ENCODE measurements at regions not wholly inside any gene's neighbourhood (a gene's known extent, or its start where the extent isn't known, plus 50 kb on each side); places are given as distances from the start of the nearest gene placed in this dataset.

- Histone ChIP-seq H3K36me3 (ENCODE audit: insufficient read depth, low read length, poor library complexity, severe bottlenecking) (no peaks in the 10 kb centered on the region), H3K4me1 (ENCODE audit: insufficient read depth, low read length, poor library complexity, severe bottlenecking) (no peaks in the 10 kb centered on the region), H3K9me3 (ENCODE audit: low read depth, low read length, poor library complexity, severe bottlenecking) (peaks cover 16% of the 10 kb centered on the region), H3K4me3 (ENCODE audit: low read depth, low read length, poor library complexity, severe bottlenecking) (no peak overlapping the region), H3K27me3 (replicated peaks; ENCODE audit: insufficient read depth, low read depth, low read length, poor library complexity) (no peaks in the 10 kb centered on the region), H3K27ac (ENCODE audit: low read depth, low read length, poor library complexity, severe bottlenecking) (no peak overlapping the region)
- intact Hi-C loops (cut with micrococcal nuclease; ENCODE audit: unreplicated experiment) = no loop called here
- no peak for DNase-seq (ENCODE audit: low spot score)
- TF ChIP-seq EZH2 (IDR thresholded peaks at IDR 0.05; ENCODE audit: borderline replicate concordance, low read depth, low read length, poor library complexity, severe bottlenecking) (no peak), CTCF (conservative IDR thresholded peaks at IDR 0.05; ENCODE audit: low read depth, low read length) (no peak)
- CTCF ChIA-PET = no interaction called here
- POLR2A ChIA-PET (ENCODE audit: low non-redundant PET) = no interaction called here
- BruUV-seq (replicated peaks) = no TSS peak
Measured at GRCh38 chr4:43718369-43718768, 730.2 kb downstream of the KCTD8 start.

GRCh38 chr4:43732829-43733426 lies 715.7 kb downstream of the KCTD8 start:
- no peak for DNase-seq (ENCODE audit: low spot score)
- no peaks in the 10 kb centered on the region for H3K27me3 ChIP-seq (replicated peaks; ENCODE audit: insufficient read depth, low read depth, low read length, poor library complexity)
- POLR2A ChIA-PET (ENCODE audit: low non-redundant PET) = no interaction called here
- H3K27ac ChIP-seq (ENCODE audit: low read depth, low read length, poor library complexity, severe bottlenecking) = no peak overlapping the region
- peaks cover 26% of the 10 kb centered on the region for H3K9me3 ChIP-seq (ENCODE audit: low read depth, low read length, poor library complexity, severe bottlenecking)
- no peaks in the 10 kb centered on the region for H3K36me3 ChIP-seq (ENCODE audit: insufficient read depth, low read length, poor library complexity, severe bottlenecking)
- intact Hi-C loops (cut with micrococcal nuclease; ENCODE audit: unreplicated experiment) = no loop called here
- H3K4me1 ChIP-seq (ENCODE audit: insufficient read depth, low read length, poor library complexity, severe bottlenecking) = no peaks in the 10 kb centered on the region
- H3K4me3 ChIP-seq (ENCODE audit: low read depth, low read length, poor library complexity, severe bottlenecking) = no peak overlapping the region
- BruUV-seq (replicated peaks) = no TSS peak
- no peak for TF ChIP-seq CTCF (conservative IDR thresholded peaks at IDR 0.05; ENCODE audit: low read depth, low read length)
- TF ChIP-seq EZH2 (IDR thresholded peaks at IDR 0.05; ENCODE audit: borderline replicate concordance, low read depth, low read length, poor library complexity, severe bottlenecking) = no peak
- CTCF ChIA-PET = no interaction called here

GRCh38 chr4:43742083-43742482 lies 706.5 kb downstream of the KCTD8 start:
- intact Hi-C loops (cut with micrococcal nuclease; ENCODE audit: unreplicated experiment) = no loop called here
- Histone ChIP-seq H3K4me1 (ENCODE audit: insufficient read depth, low read length, poor library complexity, severe bottlenecking) (no peaks in the 10 kb centered on the region), H3K4me3 (ENCODE audit: low read depth, low read length, poor library complexity, severe bottlenecking) (no peak overlapping the region), H3K27ac (ENCODE audit: low read depth, low read length, poor library complexity, severe bottlenecking) (no peak overlapping the region), H3K27me3 (replicated peaks; ENCODE audit: insufficient read depth, low read depth, low read length, poor library complexity) (no peaks in the 10 kb centered on the region), H3K9me3 (ENCODE audit: low read depth, low read length, poor library complexity, severe bottlenecking) (peaks cover 28% of the 10 kb centered on the region), H3K36me3 (ENCODE audit: insufficient read depth, low read length, poor library complexity, severe bottlenecking) (no peaks in the 10 kb centered on the region)
- no peak for DNase-seq (ENCODE audit: low spot score)
- ChIA-PET POLR2A (ENCODE audit: low non-redundant PET) (no interaction called here), CTCF (no interaction called here)
- BruUV-seq (replicated peaks) = no TSS peak
- no peak for TF ChIP-seq EZH2 (IDR thresholded peaks at IDR 0.05; ENCODE audit: borderline replicate concordance, low read depth, low read length, poor library complexity, severe bottlenecking)
- no peak for TF ChIP-seq CTCF (conservative IDR thresholded peaks at IDR 0.05; ENCODE audit: low read depth, low read length)
